ENCODE measurements at regions not wholly inside any gene's neighbourhood (a gene's known extent, or its start where the extent isn't known, plus 50 kb on each side); places are given as distances from the start of the nearest gene placed in this dataset.

DNA sequence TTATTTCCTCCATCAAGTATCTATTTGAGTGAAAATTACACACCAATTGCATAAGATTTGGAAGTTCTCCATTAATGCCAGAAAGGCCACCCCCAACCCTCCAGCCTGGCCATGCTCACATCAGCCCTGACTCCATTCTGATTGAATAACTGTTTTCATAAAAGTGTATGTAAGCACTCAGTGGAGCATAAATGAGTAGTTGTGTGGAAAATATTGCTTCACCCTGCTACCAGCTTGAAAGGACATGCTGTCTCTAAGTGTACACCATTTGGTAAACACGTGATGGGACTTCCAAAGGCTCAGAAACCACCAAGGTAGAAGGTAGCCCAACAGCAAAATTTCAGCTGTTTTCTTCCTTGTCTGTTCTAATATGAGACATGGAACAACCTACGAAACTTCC lies 393.8 kb downstream of the ZNF385D start:
- Histone ChIP-seq H2BK15ac (replicated peaks; ENCODE audit: low read depth) (no peak overlapping the region), H3K4me2 (ENCODE audit: low read length) (no peak overlapping the region), H3K18ac (ENCODE audit: low read length) (no peak overlapping the region), H3K9ac (ENCODE audit: low read length) (no peak overlapping the region), H3K27ac (ENCODE audit: low read depth, low read length) (no peak overlapping the region), H3K79me2 (ENCODE audit: control insufficient read depth, insufficient read depth, low read length) (no peaks in the 10 kb centered on the region), H2BK5ac (ENCODE audit: low read length) (no peak overlapping the region), H4K5ac (ENCODE audit: low read length) (no peak overlapping the region), H3K4me3 (ENCODE audit: low read length) (no peak overlapping the region), H3K36me3 (ENCODE audit: control insufficient read depth, insufficient read depth, low read length) (no peaks in the 10 kb centered on the region), H3K4me1 (ENCODE audit: control insufficient read depth, low read depth, low read length) (no peaks in the 10 kb centered on the region), H2BK120ac (ENCODE audit: low read depth, low read length) (no peak overlapping the region), H3K23ac (ENCODE audit: low read length) (no peak overlapping the region), H3K27me3 (ENCODE audit: insufficient read depth, low read length, poor library complexity) (no peaks in the 10 kb centered on the region), H4K8ac (ENCODE audit: low read depth, low read length) (no peak overlapping the region), H3K79me1 (ENCODE audit: low read length) (no peaks in the 10 kb centered on the region), H3K4ac (ENCODE audit: low read depth, low read length) (no peak overlapping the region), H3K56ac (ENCODE audit: low read length) (no peak overlapping the region), H2AK5ac (ENCODE audit: low read length) (no peak overlapping the region)
- no peak for DNase-seq
- WGBS (ENCODE audit: extremely low coverage, insufficient coverage, low lambda C conversion rate): no CpG with 5 or more reads among the region's 2 CpGs

DNA sequence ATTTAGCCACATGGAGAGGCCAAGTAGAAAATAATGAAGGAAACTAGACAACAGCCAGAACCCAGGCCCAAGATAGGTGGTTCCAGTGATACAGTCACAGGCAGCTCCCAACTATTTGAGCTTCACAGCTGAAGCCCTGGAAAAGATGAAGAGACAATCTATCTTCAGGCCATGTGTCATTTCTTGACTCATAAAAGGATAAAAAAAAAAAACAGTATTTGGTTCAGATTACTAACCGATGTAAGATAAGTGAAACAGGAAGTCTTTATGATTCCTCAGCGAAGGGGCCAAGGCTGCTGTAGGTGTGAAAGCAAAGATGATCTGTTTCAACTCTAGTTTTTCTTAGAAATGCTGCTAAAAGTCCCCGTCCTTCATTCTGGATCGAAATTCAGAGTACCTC lies 394.6 kb downstream of the ZNF385D start:
- Histone ChIP-seq H3K79me1 (ENCODE audit: low read length) (no peaks in the 10 kb centered on the region), H3K4me1 (ENCODE audit: control insufficient read depth, low read depth, low read length) (no peaks in the 10 kb centered on the region), H2AK5ac (ENCODE audit: low read length) (no peak overlapping the region), H4K5ac (ENCODE audit: low read length) (no peak overlapping the region), H4K8ac (ENCODE audit: low read depth, low read length) (no peak overlapping the region), H2BK5ac (ENCODE audit: low read length) (no peak overlapping the region), H3K23ac (ENCODE audit: low read length) (no peak overlapping the region), H3K4me3 (ENCODE audit: low read length) (no peak overlapping the region), H2BK120ac (ENCODE audit: low read depth, low read length) (no peak overlapping the region), H3K27me3 (ENCODE audit: insufficient read depth, low read length, poor library complexity) (no peaks in the 10 kb centered on the region), H3K56ac (ENCODE audit: low read length) (no peak overlapping the region), H3K9ac (ENCODE audit: low read length) (no peak overlapping the region), H3K36me3 (ENCODE audit: control insufficient read depth, insufficient read depth, low read length) (no peaks in the 10 kb centered on the region), H3K18ac (ENCODE audit: low read length) (no peak overlapping the region), H3K4ac (ENCODE audit: low read depth, low read length) (no peak overlapping the region), H3K79me2 (ENCODE audit: control insufficient read depth, insufficient read depth, low read length) (no peaks in the 10 kb centered on the region), H3K27ac (ENCODE audit: low read depth, low read length) (no peak overlapping the region), H2BK15ac (replicated peaks; ENCODE audit: low read depth) (no peak overlapping the region), H3K4me2 (ENCODE audit: low read length) (no peak overlapping the region)
- DNase-seq: no peak
- no CpG with 5 or more reads among the region's 4 CpGs for WGBS (ENCODE audit: extremely low coverage, insufficient coverage, low lambda C conversion rate)

DNA sequence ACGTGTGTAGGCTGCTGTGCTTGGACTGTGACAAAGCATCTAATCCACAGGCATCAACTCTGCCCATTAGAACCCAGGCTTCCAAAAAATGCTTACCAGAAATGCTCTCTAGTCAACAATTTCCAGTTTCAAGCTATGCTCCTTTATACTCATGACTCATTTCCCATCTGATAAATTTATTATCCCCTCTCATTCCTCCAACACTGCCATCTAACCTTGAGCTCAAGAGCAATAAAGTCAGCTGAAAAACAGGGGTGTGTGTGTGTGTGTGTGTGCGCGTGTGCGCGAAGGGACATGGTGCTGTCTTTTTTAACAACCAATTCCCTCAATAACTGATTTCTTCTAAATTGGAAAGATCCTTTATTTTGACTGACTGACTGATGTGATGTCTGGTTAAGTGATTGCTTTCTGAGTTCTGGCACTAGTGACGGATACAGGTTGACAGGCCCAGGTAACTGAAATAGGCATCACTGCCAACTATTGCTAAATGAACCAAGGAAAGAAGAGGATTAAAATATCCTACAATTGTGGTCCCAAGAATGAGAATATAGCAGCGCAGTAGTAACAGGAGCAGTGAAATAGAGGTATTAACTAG lies 405.5 kb downstream of the ZNF385D start:
- no peaks in the 10 kb centered on the region for H3K79me1 ChIP-seq (ENCODE audit: low read length)
- H2BK15ac ChIP-seq (replicated peaks; ENCODE audit: low read depth): no peak overlapping the region
- H2BK120ac ChIP-seq (ENCODE audit: low read depth, low read length): no peak overlapping the region
- no peaks in the 10 kb centered on the region for H3K4me1 ChIP-seq (ENCODE audit: control insufficient read depth, low read depth, low read length)
- H4K5ac ChIP-seq (ENCODE audit: low read length): no peak overlapping the region
- H2BK5ac ChIP-seq (ENCODE audit: low read length): no peak overlapping the region
- H3K27me3 ChIP-seq (ENCODE audit: insufficient read depth, low read length, poor library complexity): no peaks in the 10 kb centered on the region
- WGBS (ENCODE audit: extremely low coverage, insufficient coverage, low lambda C conversion rate): no CpG with 5 or more reads among the region's 7 CpGs
- H3K4me3 ChIP-seq (ENCODE audit: low read length): no peak overlapping the region
- H3K4me2 ChIP-seq (ENCODE audit: low read length): no peak overlapping the region
- DNase-seq: no peak
- no peak overlapping the region for H3K27ac ChIP-seq (ENCODE audit: low read depth, low read length)
- H3K18ac ChIP-seq (ENCODE audit: low read length): no peak overlapping the region
- H3K56ac ChIP-seq (ENCODE audit: low read length): no peak overlapping the region
- H2AK5ac ChIP-seq (ENCODE audit: low read length): no peak overlapping the region
- no peak overlapping the region for H3K4ac ChIP-seq (ENCODE audit: low read depth, low read length)
- no peak overlapping the region for H3K23ac ChIP-seq (ENCODE audit: low read length)
- no peak overlapping the region for H4K8ac ChIP-seq (ENCODE audit: low read depth, low read length)
- no peaks in the 10 kb centered on the region for H3K79me2 ChIP-seq (ENCODE audit: control insufficient read depth, insufficient read depth, low read length)
- H3K9ac ChIP-seq (ENCODE audit: low read length): no peak overlapping the region
- H3K36me3 ChIP-seq (ENCODE audit: control insufficient read depth, insufficient read depth, low read length): no peaks in the 10 kb centered on the region

DNA sequence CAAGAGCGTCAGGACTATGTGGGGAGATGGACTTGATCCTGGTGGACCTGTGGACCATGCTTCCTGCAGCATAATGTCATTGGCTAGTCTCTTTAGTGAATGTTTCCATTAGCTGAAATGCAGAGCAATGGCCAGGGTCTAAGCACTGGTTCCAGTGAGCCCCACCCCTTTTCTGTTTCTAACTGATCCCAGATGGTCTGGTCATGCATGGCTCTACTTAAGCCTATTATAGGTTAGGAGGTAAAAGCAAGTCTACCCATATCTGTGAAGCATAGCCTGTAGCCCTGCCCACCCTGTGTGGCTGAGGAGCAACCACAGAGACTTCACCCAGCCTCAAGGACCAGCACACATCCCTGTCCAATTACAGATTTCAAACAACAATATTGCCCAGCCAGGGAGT lies 419.2 kb downstream of the ZNF385D start:
- Histone ChIP-seq H2BK5ac (ENCODE audit: low read length) (no peak overlapping the region), H3K4me1 (ENCODE audit: control insufficient read depth, low read depth, low read length) (no peaks in the 10 kb centered on the region), H3K27me3 (ENCODE audit: insufficient read depth, low read length, poor library complexity) (no peaks in the 10 kb centered on the region), H3K56ac (ENCODE audit: low read length) (no peak overlapping the region), H3K79me2 (ENCODE audit: control insufficient read depth, insufficient read depth, low read length) (no peaks in the 10 kb centered on the region), H3K27ac (ENCODE audit: low read depth, low read length) (no peak overlapping the region), H3K36me3 (ENCODE audit: control insufficient read depth, insufficient read depth, low read length) (no peaks in the 10 kb centered on the region), H3K79me1 (ENCODE audit: low read length) (no peaks in the 10 kb centered on the region), H3K4ac (ENCODE audit: low read depth, low read length) (no peak overlapping the region), H3K9ac (ENCODE audit: low read length) (no peak overlapping the region), H3K23ac (ENCODE audit: low read length) (no peak overlapping the region), H2AK5ac (ENCODE audit: low read length) (no peak overlapping the region), H3K4me2 (ENCODE audit: low read length) (no peak overlapping the region), H2BK120ac (ENCODE audit: low read depth, low read length) (no peak overlapping the region), H4K8ac (ENCODE audit: low read depth, low read length) (no peak overlapping the region), H3K18ac (ENCODE audit: low read length) (no peak overlapping the region), H2BK15ac (replicated peaks; ENCODE audit: low read depth) (no peak overlapping the region), H4K5ac (ENCODE audit: low read length) (no peak overlapping the region), H3K4me3 (ENCODE audit: low read length) (no peak overlapping the region)
- no CpG with 5 or more reads among the region's 1 CpG for WGBS (ENCODE audit: extremely low coverage, insufficient coverage, low lambda C conversion rate)
- no peak for DNase-seq

DNA sequence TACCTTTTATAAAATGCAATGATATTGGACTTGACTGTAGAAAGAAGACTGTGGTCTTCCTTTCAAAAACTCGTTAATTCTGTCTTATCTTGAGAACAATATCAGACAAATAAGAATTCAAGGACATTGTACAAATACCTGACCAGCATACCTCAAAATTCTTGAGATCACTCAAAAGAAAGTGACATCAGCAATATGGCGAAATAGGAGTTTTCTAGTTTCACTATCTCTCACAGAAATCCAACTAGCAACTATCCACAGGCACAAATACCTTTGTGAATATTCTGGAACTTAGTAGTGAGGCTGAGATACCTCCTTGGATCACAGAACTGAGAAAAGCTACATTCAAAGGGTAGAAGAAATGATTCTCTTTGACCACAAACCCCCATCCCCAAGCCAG lies 419.7 kb downstream of the ZNF385D start:
- Histone ChIP-seq H3K79me2 (ENCODE audit: control insufficient read depth, insufficient read depth, low read length) (no peaks in the 10 kb centered on the region), H2BK15ac (replicated peaks; ENCODE audit: low read depth) (no peak overlapping the region), H3K27me3 (ENCODE audit: insufficient read depth, low read length, poor library complexity) (no peaks in the 10 kb centered on the region), H3K9ac (ENCODE audit: low read length) (no peak overlapping the region), H2BK120ac (ENCODE audit: low read depth, low read length) (no peak overlapping the region), H4K5ac (ENCODE audit: low read length) (no peak overlapping the region), H3K36me3 (ENCODE audit: control insufficient read depth, insufficient read depth, low read length) (no peaks in the 10 kb centered on the region), H3K56ac (ENCODE audit: low read length) (no peak overlapping the region), H2AK5ac (ENCODE audit: low read length) (no peak overlapping the region), H2BK5ac (ENCODE audit: low read length) (no peak overlapping the region), H3K4me3 (ENCODE audit: low read length) (no peak overlapping the region), H3K18ac (ENCODE audit: low read length) (no peak overlapping the region), H3K23ac (ENCODE audit: low read length) (no peak overlapping the region), H3K27ac (ENCODE audit: low read depth, low read length) (no peak overlapping the region), H3K4ac (ENCODE audit: low read depth, low read length) (no peak overlapping the region), H3K79me1 (ENCODE audit: low read length) (no peaks in the 10 kb centered on the region), H3K4me1 (ENCODE audit: control insufficient read depth, low read depth, low read length) (no peaks in the 10 kb centered on the region), H3K4me2 (ENCODE audit: low read length) (no peak overlapping the region), H4K8ac (ENCODE audit: low read depth, low read length) (no peak overlapping the region)
- WGBS (ENCODE audit: extremely low coverage, insufficient coverage, low lambda C conversion rate): no CpG with 5 or more reads among the region's 2 CpGs
- peak; percentile 5 for DNase-seq

DNA sequence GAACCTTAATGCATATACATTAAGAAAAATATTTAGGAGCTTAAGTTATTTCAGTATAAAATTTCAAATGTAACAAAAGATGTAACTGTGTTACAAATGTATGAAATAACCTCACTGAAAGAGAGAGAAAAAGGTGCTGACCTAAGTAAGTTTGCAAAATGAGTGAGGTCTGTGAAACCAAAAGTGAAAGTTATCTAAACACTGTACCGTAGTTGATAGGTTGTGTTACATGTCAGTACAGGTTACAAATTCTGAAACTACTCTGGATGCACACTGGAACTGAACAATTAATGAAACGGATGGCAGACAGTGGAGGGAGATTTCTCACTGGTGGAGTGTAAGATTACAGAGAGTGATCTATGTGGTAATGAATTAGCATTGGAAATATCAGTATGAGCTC lies 420.7 kb downstream of the ZNF385D start:
- H3K27ac ChIP-seq (ENCODE audit: low read depth, low read length): no peak overlapping the region
- no peak overlapping the region for H3K56ac ChIP-seq (ENCODE audit: low read length)
- no peak overlapping the region for H4K8ac ChIP-seq (ENCODE audit: low read depth, low read length)
- no peak overlapping the region for H2AK5ac ChIP-seq (ENCODE audit: low read length)
- no peaks in the 10 kb centered on the region for H3K79me2 ChIP-seq (ENCODE audit: control insufficient read depth, insufficient read depth, low read length)
- H3K36me3 ChIP-seq (ENCODE audit: control insufficient read depth, insufficient read depth, low read length): no peaks in the 10 kb centered on the region
- DNase-seq: no peak
- no CpG with 5 or more reads among the region's 2 CpGs for WGBS (ENCODE audit: extremely low coverage, insufficient coverage, low lambda C conversion rate)
- no peak overlapping the region for H2BK15ac ChIP-seq (replicated peaks; ENCODE audit: low read depth)
- H3K18ac ChIP-seq (ENCODE audit: low read length): no peak overlapping the region
- H3K4me1 ChIP-seq (ENCODE audit: control insufficient read depth, low read depth, low read length): no peaks in the 10 kb centered on the region
- H3K9ac ChIP-seq (ENCODE audit: low read length): no peak overlapping the region
- H4K5ac ChIP-seq (ENCODE audit: low read length): no peak overlapping the region
- H3K79me1 ChIP-seq (ENCODE audit: low read length): no peaks in the 10 kb centered on the region
- no peak overlapping the region for H3K4me2 ChIP-seq (ENCODE audit: low read length)
- no peak overlapping the region for H3K4me3 ChIP-seq (ENCODE audit: low read length)
- no peak overlapping the region for H3K23ac ChIP-seq (ENCODE audit: low read length)
- H3K4ac ChIP-seq (ENCODE audit: low read depth, low read length): no peak overlapping the region
- no peak overlapping the region for H2BK120ac ChIP-seq (ENCODE audit: low read depth, low read length)
- H2BK5ac ChIP-seq (ENCODE audit: low read length): no peak overlapping the region
- no peaks in the 10 kb centered on the region for H3K27me3 ChIP-seq (ENCODE audit: insufficient read depth, low read length, poor library complexity)

Data from mesendoderm (in vitro differentiated cells).